SK-N-SH (cell line): ENCODE measurements at regions not wholly inside any gene's neighbourhood (a gene's known extent, or its start where the extent isn't known, plus 50 kb on each side); places are given as distances from the start of the nearest gene placed in this dataset.

Source experiments
- GATA2 ChIP-seq: sonication (generic); formaldehyde crosslinking; IDR thresholded peaks from 2 replicates; pipeline ENCODE4 v1.5.0; 2020; ENCODE audit warnings: mild to moderate bottlenecking, missing genetic modification reagents
- TF ChIP-seq, protein P1 (sequence below): fragments of 200-600 bp; sonication (generic); IDR thresholded peaks from 2 replicates; pipeline ENCODE4 v1.6.1; 2017; ENCODE audit warnings: antibody characterized with exemption, mild to moderate bottlenecking, moderate library complexity

GRCh38 chr3:101066711-101067129 lies 73.5 kb upstream of the ABI3BP start:
- TF ChIP-seq GATA2 = no peak
- TF ChIP-seq, protein P1, sequence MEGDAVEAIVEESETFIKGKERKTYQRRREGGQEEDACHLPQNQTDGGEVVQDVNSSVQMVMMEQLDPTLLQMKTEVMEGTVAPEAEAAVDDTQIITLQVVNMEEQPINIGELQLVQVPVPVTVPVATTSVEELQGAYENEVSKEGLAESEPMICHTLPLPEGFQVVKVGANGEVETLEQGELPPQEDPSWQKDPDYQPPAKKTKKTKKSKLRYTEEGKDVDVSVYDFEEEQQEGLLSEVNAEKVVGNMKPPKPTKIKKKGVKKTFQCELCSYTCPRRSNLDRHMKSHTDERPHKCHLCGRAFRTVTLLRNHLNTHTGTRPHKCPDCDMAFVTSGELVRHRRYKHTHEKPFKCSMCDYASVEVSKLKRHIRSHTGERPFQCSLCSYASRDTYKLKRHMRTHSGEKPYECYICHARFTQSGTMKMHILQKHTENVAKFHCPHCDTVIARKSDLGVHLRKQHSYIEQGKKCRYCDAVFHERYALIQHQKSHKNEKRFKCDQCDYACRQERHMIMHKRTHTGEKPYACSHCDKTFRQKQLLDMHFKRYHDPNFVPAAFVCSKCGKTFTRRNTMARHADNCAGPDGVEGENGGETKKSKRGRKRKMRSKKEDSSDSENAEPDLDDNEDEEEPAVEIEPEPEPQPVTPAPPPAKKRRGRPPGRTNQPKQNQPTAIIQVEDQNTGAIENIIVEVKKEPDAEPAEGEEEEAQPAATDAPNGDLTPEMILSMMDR = no peak
